ENCODE measurements at regions not wholly inside any gene's neighbourhood (a gene's known extent, or its start where the extent isn't known, plus 50 kb on each side); places are given as distances from the start of the nearest gene placed in this dataset.

DNA sequence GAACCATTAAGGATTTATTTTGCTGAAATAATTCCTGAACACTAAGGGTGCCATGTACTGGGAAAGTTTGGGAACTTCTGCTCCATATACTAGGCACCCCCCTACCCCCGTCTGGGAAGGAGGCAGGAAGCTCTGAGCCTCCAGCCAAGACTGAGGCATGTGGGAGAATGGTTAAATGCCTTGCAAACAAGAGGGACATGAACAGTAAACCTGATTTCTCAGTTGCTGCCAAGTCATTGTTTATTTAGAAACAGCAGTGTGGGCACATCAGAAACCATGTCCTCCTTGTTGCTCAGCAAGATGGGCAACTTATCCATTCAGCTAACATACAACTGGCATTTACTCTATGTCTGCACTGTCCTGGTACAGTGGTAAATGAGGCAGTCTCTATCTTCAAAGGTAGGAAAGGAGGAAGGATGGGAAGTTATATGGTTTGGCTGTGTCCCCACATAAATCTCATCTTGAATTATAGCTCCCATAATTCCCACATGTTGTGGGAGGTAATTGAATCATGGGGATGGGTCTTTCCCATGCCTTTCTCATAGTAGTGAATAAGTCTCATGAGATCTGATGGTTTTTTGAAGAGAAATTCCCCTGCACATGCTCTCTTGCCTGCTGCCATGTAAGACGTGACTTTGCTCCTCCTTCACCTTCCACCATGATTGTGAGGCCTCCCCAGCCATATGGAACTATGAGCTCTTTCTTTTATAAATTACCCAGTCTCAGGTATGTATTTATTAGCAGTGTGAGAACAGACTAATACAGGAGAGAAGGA, 459.1 kb downstream of the MIAT start:
- TF ChIP-seq, protein P1, sequence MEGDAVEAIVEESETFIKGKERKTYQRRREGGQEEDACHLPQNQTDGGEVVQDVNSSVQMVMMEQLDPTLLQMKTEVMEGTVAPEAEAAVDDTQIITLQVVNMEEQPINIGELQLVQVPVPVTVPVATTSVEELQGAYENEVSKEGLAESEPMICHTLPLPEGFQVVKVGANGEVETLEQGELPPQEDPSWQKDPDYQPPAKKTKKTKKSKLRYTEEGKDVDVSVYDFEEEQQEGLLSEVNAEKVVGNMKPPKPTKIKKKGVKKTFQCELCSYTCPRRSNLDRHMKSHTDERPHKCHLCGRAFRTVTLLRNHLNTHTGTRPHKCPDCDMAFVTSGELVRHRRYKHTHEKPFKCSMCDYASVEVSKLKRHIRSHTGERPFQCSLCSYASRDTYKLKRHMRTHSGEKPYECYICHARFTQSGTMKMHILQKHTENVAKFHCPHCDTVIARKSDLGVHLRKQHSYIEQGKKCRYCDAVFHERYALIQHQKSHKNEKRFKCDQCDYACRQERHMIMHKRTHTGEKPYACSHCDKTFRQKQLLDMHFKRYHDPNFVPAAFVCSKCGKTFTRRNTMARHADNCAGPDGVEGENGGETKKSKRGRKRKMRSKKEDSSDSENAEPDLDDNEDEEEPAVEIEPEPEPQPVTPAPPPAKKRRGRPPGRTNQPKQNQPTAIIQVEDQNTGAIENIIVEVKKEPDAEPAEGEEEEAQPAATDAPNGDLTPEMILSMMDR (IDR thresholded peaks at IDR 0.05): no peak
- TF ChIP-seq POLR2AphosphoS5 (IDR thresholded peaks at IDR 0.05; ENCODE audit: insufficient read depth in 1 of 2, low read depth in 1 of 2): no peak

Measured in vagina (tissue), 2 donors.